Superior temporal gyrus (tissue), 1 donor: ENCODE measurements at regions not wholly inside any gene's neighbourhood (a gene's known extent, or its start where the extent isn't known, plus 50 kb on each side); places are given as distances from the start of the nearest gene placed in this dataset.
A peak's percentile ranks its signal among the peaks of the same experiment; 100 is the strongest.

Experiments used
- DNase-seq: peaks from one replicate; pipeline ENCODE4 v3.0.0-alpha.2; 2016; ENCODE audit errors: extremely low spot score

DNA sequence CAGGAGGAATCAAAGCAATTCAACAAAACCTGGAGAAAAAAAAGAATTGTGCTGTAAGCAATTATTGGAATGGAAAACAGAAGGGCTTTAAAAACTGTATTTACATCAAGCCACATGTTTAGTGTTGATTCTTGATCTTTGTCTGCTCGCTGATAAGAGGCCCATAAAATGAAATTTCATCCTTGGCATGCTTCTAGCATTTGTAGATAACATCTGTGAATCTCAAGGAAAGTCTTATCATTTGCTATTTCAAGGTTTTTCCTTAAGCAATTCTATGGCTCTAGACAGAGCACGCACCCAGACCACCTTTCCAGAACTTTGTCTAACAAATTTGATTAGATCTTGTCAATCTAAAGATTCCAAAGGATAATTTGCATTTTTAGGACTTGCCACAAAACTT, 181.0 kb upstream of the FGGY start:
- DNase-seq: no peak

DNA sequence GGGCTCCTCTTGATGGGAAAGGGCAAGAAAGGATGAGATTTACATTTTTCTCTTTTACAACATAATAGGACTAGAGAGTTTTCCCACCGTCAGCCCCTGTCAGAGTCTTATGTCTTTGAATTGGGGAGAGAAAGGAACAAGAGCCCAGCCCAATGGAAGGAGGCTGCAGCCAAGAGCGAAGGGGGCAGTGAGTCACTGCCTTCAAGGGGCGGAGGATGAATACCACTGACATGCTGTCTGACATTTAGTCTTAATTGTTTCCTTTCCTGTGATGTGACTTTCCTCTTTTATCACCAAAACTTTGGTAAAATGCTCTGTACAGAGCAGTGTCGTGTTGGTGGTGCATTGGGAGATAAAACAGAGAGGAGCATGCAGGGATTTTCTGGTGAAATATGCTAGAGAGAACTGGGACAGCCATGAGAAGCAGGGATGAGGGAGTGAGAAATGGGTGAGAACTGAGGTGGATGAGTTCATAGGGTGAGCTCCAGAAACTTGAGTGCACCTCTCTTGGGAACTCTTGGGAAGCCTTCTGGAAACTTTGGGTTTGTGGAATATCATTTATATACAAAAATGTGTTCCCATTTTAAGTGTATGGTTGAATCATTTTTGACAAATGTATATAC, 179.9 kb upstream of the FGGY start:
- DNase-seq: no peak

- DNase-seq: no peak
Observed at GRCh38 chr1:59122527-59122926, 174.4 kb upstream of the FGGY start.

DNA sequence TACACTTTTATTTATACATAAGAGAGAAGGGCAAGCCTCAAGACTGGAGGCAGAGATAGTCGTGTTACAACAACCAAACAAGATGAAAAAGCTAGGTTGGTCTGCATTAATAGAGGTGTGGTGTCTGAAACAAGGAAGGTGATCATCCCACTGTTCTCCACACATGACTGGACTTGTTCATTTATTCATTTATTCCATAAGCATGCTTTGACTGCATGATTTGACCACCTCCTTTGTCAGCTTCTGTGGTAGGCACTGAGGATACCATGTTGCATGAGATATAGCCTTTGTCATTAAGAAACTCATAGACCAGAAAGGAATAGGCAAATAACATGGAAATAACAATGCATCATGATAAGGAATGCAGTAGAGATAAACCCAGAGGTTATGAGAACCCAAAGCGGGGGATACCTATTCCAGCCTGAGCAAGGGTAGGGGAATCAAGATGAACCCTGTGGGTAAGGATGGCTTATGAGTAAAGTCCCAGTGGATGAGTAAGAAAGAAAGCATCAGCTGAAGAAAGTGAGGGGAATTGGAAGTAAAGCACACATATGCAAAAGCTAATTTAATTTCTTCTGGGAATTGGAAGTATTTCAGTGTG, 173.7 kb upstream of the FGGY start:
- no peak for DNase-seq

GRCh38 chr1:59124166-59124565, 172.7 kb upstream of the FGGY start:
- no peak for DNase-seq

DNA sequence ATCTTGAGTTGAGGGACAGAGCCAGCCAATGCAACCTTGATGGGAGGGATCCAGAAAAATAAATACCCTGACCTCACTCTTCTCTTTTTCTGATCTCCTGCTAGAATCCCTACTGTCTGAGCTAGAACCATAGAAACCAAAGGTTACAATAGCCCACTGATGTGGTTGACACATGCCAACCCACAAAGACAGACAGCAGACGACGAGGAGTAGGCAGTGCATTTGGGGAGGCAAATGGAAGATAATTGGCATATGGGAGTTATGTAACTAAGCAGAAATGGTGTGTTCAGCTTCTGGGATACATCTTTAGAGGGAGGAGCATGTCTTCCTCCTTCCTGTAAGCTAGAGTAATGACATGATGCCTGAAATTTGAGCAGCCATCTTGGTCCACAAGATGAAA, 171.7 kb upstream of the FGGY start:
- no peak for DNase-seq

DNA sequence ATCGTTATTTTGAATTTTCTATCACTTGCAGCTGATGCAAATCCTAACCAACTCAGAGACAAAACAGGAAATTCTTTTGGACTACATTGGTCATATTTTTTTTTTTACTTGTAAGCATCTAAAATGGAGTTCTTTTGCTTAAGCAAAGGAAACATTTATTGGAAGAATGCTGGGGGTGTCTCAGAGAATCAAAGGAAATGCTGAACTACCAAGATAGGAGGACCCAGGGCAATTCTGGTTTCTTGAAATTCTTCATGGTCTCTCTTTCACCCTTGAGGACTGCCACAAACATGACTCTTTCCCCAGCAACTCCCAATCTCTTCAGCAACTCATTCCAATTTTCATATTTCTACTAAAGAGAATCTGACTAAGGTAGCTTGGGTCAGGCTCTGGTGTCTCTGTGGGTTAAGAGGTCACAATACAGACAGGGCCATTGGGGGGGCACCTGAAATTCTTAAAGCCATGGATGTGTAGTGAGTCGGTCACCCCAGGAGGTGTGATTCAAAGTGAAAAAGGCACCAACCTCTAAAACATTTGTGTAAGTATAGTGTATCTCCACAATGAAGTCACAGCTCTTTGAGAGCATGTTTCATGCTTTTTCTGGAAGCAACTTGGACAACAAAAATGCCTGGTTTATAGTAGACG, 171.1 kb upstream of the FGGY start:
- DNase-seq: no peak

- no peak for DNase-seq
Observed at GRCh38 chr1:59126366-59126765, 170.5 kb upstream of the FGGY start.

DNA sequence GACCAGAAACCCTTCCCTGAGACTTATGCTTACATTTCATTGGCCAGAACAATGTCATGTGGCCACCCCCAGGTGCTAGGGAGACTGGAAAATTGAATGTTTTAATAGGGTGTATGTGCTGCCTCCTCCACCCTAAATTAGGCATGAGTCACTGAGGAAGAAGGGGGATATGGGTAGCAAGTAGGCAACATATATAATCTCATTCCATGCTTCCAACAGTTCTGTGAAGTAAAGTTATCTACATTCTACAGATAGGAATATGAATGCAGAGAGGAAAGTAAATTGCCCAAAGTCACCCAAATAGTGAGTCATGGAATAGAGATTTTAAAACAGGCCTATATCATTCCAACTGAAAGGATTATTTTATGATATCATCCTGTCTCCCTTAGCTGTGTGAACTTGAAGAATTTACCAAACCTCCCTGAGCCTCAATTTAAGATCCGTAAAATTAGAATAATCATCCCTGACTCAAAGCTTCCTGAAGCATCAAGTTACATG, 168.6 kb upstream of the FGGY start:
- no peak for DNase-seq

- DNase-seq: no peak
Observed at GRCh38 chr1:59128784-59129227, 168.1 kb upstream of the FGGY start.

DNA sequence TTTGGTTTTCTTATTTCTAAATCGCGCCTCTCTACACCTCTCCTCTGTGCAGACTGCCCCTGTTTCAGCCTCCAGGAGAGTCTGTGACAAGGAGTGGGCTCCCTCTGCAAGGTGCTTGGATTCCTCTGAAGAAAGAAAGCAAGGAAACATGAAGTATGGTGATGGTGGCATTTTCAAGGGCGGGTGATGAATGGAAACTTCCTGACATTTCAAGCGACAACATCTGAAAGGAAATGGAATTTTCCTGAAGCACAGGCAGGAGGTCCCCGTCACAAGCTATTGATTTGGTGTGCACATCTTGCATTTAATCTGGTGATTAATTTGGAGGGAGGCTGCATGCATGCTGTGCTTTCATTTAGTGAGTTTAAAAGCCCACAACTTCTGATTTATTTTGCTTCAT, 164.6 kb upstream of the FGGY start:
- no peak for DNase-seq

DNA sequence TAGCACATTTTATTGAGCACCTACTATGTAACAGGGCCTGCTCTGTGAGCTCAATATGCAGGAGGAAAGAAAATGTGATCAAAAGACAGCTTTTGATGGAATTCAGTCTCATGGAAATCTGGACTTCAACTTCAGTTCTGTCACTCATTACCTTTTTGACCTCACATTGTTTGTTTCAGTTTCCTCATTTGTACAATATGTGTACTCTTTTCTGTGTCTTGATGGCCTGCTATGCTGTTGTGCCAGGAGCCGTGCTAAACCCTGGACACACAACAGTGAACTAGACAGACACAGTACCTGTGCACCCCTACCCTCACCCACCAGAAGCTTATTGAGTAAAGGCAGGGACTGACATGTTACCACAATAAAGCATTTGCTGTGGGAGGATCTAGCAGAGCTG, 162.9 kb upstream of the FGGY start:
- DNase-seq: no peak

DNA sequence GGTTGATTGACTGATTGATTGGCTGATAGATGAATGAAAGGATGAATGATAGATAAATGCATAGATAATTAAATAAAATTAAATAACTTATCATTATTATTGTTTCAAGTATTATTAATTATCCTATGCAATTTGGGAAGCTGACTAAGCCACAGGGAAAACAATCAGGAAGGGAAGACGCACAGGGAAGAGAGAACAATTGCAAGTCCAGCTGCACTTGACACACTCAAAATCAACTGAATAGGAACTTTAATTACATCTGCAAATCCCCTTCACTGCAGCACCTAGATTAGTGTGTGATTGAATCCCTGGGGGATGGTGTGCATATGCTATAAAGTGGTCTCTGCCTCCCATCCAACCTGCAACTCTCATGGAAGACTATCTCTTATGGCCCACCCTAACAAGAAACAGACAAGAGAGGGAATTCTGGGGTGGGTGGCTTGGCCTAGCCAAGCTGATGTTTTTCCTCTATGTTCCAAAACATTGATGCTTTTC, 161.1 kb upstream of the FGGY start:
- DNase-seq: no peak

GRCh38 chr1:59136541-59137275, 160.2 kb upstream of the FGGY start:
- DNase-seq: no peak

- no peak for DNase-seq
Observed at GRCh38 chr1:59137276-59137615, 159.6 kb upstream of the FGGY start.

DNA sequence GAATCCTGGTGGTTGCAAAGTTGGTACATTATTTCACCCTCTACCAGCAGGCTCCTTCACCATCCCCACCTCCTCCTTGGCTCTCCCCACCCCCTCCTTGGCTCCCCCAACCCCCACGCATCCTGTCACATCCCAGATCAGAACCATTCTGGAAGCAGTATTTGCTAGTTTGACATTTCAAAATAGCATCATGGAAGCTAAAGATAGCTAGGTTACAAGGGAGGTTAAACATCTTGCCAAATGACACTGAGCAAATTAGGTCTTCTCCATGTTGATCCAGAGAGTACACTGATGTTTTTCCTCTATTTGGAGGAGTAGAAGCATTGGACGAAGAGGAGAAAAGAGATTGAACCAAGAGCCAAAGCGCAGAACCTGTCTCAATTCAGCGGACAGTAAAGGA, 158.9 kb upstream of the FGGY start:
- DNase-seq: no peak

GRCh38 chr1:59138402-59138801, 158.5 kb upstream of the FGGY start:
- DNase-seq: peak; percentile 35

DNA sequence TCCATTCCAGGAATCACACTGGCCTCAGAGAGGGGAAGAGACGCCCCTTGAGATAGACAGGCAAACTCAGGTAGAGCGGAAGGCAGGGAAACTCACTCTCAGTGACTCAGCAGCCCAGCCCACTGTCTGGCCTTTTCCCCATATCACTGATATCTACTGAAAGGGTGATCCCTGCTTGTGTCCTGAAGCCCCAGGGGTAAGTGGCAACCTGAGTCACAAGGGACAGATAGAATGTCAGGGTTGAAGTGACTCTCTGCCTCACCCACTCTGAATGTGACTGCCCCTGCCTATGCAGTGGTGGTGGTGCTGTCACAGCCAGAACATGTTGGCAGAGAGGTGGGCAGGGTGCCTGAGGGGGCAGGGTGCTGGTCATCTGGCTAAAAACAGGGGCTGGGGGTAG, 157.5 kb upstream of the FGGY start:
- no peak for DNase-seq

- DNase-seq: no peak
Observed at GRCh38 chr1:59141267-59141863, 155.5 kb upstream of the FGGY start.

GRCh38 chr1:59142311-59143132, 154.4 kb upstream of the FGGY start:
- DNase-seq: no peak

GRCh38 chr1:59143133-59143487, 153.8 kb upstream of the FGGY start:
- no peak for DNase-seq
